ENCODE measurements at regions not wholly inside any gene's neighbourhood (a gene's known extent, or its start where the extent isn't known, plus 50 kb on each side); places are given as distances from the start of the nearest gene placed in this dataset.
A peak's percentile ranks its signal among the peaks of the same experiment; 100 is the strongest.
"Not testable (repeated sequence)": the region's sequence is repeated elsewhere in the genome, so short reads cannot be mapped to it uniquely, and the experiment has no call there.

GRCh38 chr16:21422824-21423223 lies 144.7 kb upstream of the CRYM start:
- DNase-seq: not testable (repeated sequence)

GRCh38 chr16:21404699-21405098 lies 126.6 kb upstream of the CRYM start:
- DNase-seq: peak in 1 of 2 donors; percentile 42

GRCh38 chr16:21397866-21398265 lies 119.8 kb upstream of the CRYM start:
- not testable (repeated sequence) for DNase-seq

GRCh38 chr16:21396545-21396944 lies 118.5 kb upstream of the CRYM start:
- DNase-seq: not testable (repeated sequence)

- not testable (repeated sequence) for DNase-seq
Observed at GRCh38 chr16:21390634-21391033, 112.5 kb upstream of the CRYM start.

GRCh38 chr16:21389860-21390259 lies 111.8 kb upstream of the CRYM start:
- not testable (repeated sequence) for DNase-seq

- not testable (repeated sequence) for DNase-seq
Observed at GRCh38 chr16:21387757-21388156, 109.7 kb upstream of the CRYM start.

- DNase-seq: not testable (repeated sequence)
Observed at GRCh38 chr16:21386201-21386915, 108.3 kb upstream of the CRYM start.

- not testable (repeated sequence) for DNase-seq
Observed at GRCh38 chr16:21383682-21384081, 105.6 kb upstream of the CRYM start.

- peak in 1 of 2 donors; percentile 14 for DNase-seq
Observed at GRCh38 chr16:21379645-21380044, 101.6 kb upstream of the CRYM start.

- not testable (repeated sequence) for DNase-seq
Observed at GRCh38 chr16:21376196-21376899, 98.3 kb upstream of the CRYM start.

GRCh38 chr16:21375334-21375733 lies 97.2 kb upstream of the CRYM start:
- DNase-seq: not testable (repeated sequence)

- DNase-seq: not testable (repeated sequence)
Observed at GRCh38 chr16:21373454-21373853, 95.4 kb upstream of the CRYM start.

GRCh38 chr16:21372862-21373261 lies 94.8 kb upstream of the CRYM start:
- not testable (repeated sequence) for DNase-seq

- DNase-seq: not testable (repeated sequence)
Observed at GRCh38 chr16:21372162-21372835, 94.2 kb upstream of the CRYM start.

GRCh38 chr16:21370791-21371190 lies 92.7 kb upstream of the CRYM start:
- not testable (repeated sequence) for DNase-seq

GRCh38 chr16:21368973-21369942 lies 91.2 kb upstream of the CRYM start:
- not testable (repeated sequence) for DNase-seq

GRCh38 chr16:21367733-21368421 lies 89.8 kb upstream of the CRYM start:
- DNase-seq: not testable (repeated sequence)

- not testable (repeated sequence) for DNase-seq
Observed at GRCh38 chr16:21366998-21367397, 88.9 kb upstream of the CRYM start.

- DNase-seq: not testable (repeated sequence)
Observed at GRCh38 chr16:21365541-21365940, 87.5 kb upstream of the CRYM start.

- DNase-seq: peak; percentile 14 to 62
Observed at GRCh38 chr16:21363550-21364223, 85.6 kb upstream of the CRYM start.

Data from CD4-positive, alpha-beta T cell treated with Interferon alpha-2 for 1 hour (primary cell).